Neural progenitor cell (in vitro differentiated cells): ENCODE measurements at regions not wholly inside any gene's neighbourhood (a gene's known extent, or its start where the extent isn't known, plus 50 kb on each side); places are given as distances from the start of the nearest gene placed in this dataset.

Experiments
- DNase-seq: peaks from one replicate; pipeline ENCODE4 v3.0.0-alpha.2; 2016; ENCODE audit warnings: low spot score
- H2AFZ ChIP-seq: fragments of 200-600 bp; sonication (generic); replicated peaks from 2 replicates; pipeline ENCODE4 v1.6.1; 2016; ENCODE audit warnings: antibody characterized with exemption
- H3F3A ChIP-seq: fragments of 200-600 bp; sonication (generic); 2 replicates; pipeline ENCODE4 v1.6.1; 2016; ENCODE audit warnings: antibody characterized with exemption, low read depth
- H3K27ac ChIP-seq: fragments of 200-600 bp; sonication (generic); 2 replicates; pipeline ENCODE4 v1.5.1; 2016; ENCODE audit warnings: mild to moderate bottlenecking
- H3K27me3 ChIP-seq: fragments of 200-600 bp; sonication (generic); 2 replicates; pipeline ENCODE4 v1.6.1; 2016; ENCODE audit warnings: mild to moderate bottlenecking, moderate library complexity
- H3K36me3 ChIP-seq: fragments of 200-600 bp; sonication (generic); 2 replicates; pipeline ENCODE4 v1.5.1; 2016
- H3K4me1 ChIP-seq: fragments of 200-600 bp; sonication (generic); 2 replicates; pipeline ENCODE4 v1.6.1; 2016; ENCODE audit warnings: mixed run types
- H3K4me2 ChIP-seq: fragments of 200-600 bp; sonication (generic); 2 replicates; pipeline ENCODE4 v1.6.1; 2016
- H3K4me3 ChIP-seq: fragments of 200-600 bp; sonication (generic); 2 replicates; pipeline ENCODE4 v1.5.1; 2016
- H3K79me2 ChIP-seq: fragments of 200-600 bp; sonication (generic); 2 replicates; pipeline ENCODE4 v1.6.1; 2016; ENCODE audit warnings: low read depth
- H3K9ac ChIP-seq: fragments of 200-600 bp; sonication (generic); 2 replicates; pipeline ENCODE4 v1.6.1; 2016
- H3K9me3 ChIP-seq: fragments of 200-600 bp; sonication (generic); 2 replicates; pipeline ENCODE4 v1.5.1; 2016; ENCODE audit warnings: low read depth
- H4K20me1 ChIP-seq: fragments of 200-600 bp; sonication (generic); 2 replicates; pipeline ENCODE4 v1.6.1; 2016; ENCODE audit warnings: low read depth
- H3K27ac Mint-ChIP-seq: 3 replicates; pipeline ENCODE4 v1.8.0; 2021; ENCODE audit warnings: mixed read lengths
- H3K27me3 Mint-ChIP-seq: 2 replicates; pipeline ENCODE4 v1.8.0; 2022; ENCODE audit warnings: low read depth, mild to moderate bottlenecking, inconsistent platforms, moderate library complexity, mixed read lengths; ENCODE audit not compliant: insufficient read depth
- H3K36me3 Mint-ChIP-seq: 3 replicates; pipeline ENCODE4 v1.8.0; 2021; ENCODE audit warnings: mixed read lengths
- H3K4me1 Mint-ChIP-seq: 3 replicates; pipeline ENCODE4 v1.8.0; 2021; ENCODE audit warnings: mixed read lengths
- H3K4me3 Mint-ChIP-seq: 3 replicates; pipeline ENCODE4 v1.8.0; 2021; ENCODE audit warnings: mild to moderate bottlenecking, moderate library complexity, mixed read lengths
- H3K9me3 Mint-ChIP-seq: 3 replicates; pipeline ENCODE4 v1.8.0; 2020; ENCODE audit warnings: mixed read lengths
- CTCF ChIP-seq: fragments of 200-600 bp; sonication (generic); IDR thresholded peaks from 2 replicates; pipeline ENCODE4 v1.5.1; 2017; ENCODE audit warnings: antibody characterized with exemption, mild to moderate bottlenecking
- EZH2 ChIP-seq: fragments of 200-600 bp; sonication (generic); IDR thresholded peaks from 2 replicates; pipeline ENCODE4 v1.6.1; 2017; ENCODE audit warnings: antibody characterized with exemption, mild to moderate bottlenecking, moderate library complexity
- EZH2phosphoT487 ChIP-seq: fragments of 200-600 bp; sonication (generic); IDR thresholded peaks from 2 replicates; pipeline ENCODE4 v1.6.1; 2017; ENCODE audit warnings: antibody characterized with exemption

GRCh38 chr5:159412284-159413046 is 82.2 kb upstream of the IL12B start:
- Histone ChIP-seq H3K4me3 (no peak overlapping the region), H3K9me3 (no peaks in the 10 kb centered on the region), H4K20me1 (no peaks in the 10 kb centered on the region), H3K27ac (no peak overlapping the region), H3K9ac (no peak overlapping the region), H3K27me3 (no peaks in the 10 kb centered on the region), H3F3A (no peaks in the 10 kb centered on the region), H3K79me2 (no peaks in the 10 kb centered on the region), H2AFZ (no peak overlapping the region), H3K36me3 (no peaks in the 10 kb centered on the region), H3K4me2 (no peak overlapping the region), H3K4me1 (peaks cover 5% of the 10 kb centered on the region)
- Mint-ChIP-seq H3K27ac (no peak overlapping the region), H3K27me3 (peaks cover 2% of the 10 kb centered on the region), H3K4me1 (peaks cover 19% of the 10 kb centered on the region), H3K4me3 (no peak overlapping the region), H3K36me3 (no peaks in the 10 kb centered on the region), H3K9me3 (no peaks in the 10 kb centered on the region)
- DNase-seq: no peak
- TF ChIP-seq CTCF (no peak), EZH2 (no peak), EZH2phosphoT487 (no peak)

GRCh38 chr5:159414021-159414420 is 83.7 kb upstream of the IL12B start:
- no peak for DNase-seq
- Mint-ChIP-seq H3K27ac (no peak overlapping the region), H3K4me1 (peaks cover 5% of the 10 kb centered on the region), H3K36me3 (no peaks in the 10 kb centered on the region), H3K9me3 (no peaks in the 10 kb centered on the region), H3K27me3 (peaks cover 2% of the 10 kb centered on the region), H3K4me3 (no peak overlapping the region)
- H3K9me3 ChIP-seq: no peaks in the 10 kb centered on the region
- H3K4me1 ChIP-seq: no peaks in the 10 kb centered on the region
- H3K27ac ChIP-seq: no peak overlapping the region
- H3K79me2 ChIP-seq: no peaks in the 10 kb centered on the region
- H3K27me3 ChIP-seq: no peaks in the 10 kb centered on the region
- H4K20me1 ChIP-seq: no peaks in the 10 kb centered on the region
- TF ChIP-seq CTCF: no peak
- no peaks in the 10 kb centered on the region for H3K36me3 ChIP-seq
- H3K9ac ChIP-seq: no peak overlapping the region
- H2AFZ ChIP-seq: no peak overlapping the region
- H3K4me3 ChIP-seq: no peak overlapping the region
- no peak overlapping the region for H3K4me2 ChIP-seq
- H3F3A ChIP-seq: no peaks in the 10 kb centered on the region

- DNase-seq: no peak
- Histone ChIP-seq H3K9ac (no peak overlapping the region), H3K27me3 (no peaks in the 10 kb centered on the region), H3F3A (no peaks in the 10 kb centered on the region), H3K4me3 (no peak overlapping the region), H3K36me3 (no peaks in the 10 kb centered on the region), H3K79me2 (no peaks in the 10 kb centered on the region), H3K4me2 (no peak overlapping the region), H3K9me3 (no peaks in the 10 kb centered on the region), H3K27ac (no peak overlapping the region), H2AFZ (no peak overlapping the region), H4K20me1 (no peaks in the 10 kb centered on the region), H3K4me1 (no peaks in the 10 kb centered on the region)
- H3K4me1 Mint-ChIP-seq: peaks cover 5% of the 10 kb centered on the region
- no peak overlapping the region for H3K4me3 Mint-ChIP-seq
- no peak overlapping the region for H3K27ac Mint-ChIP-seq
- H3K27me3 Mint-ChIP-seq: peaks cover 2% of the 10 kb centered on the region
- no peaks in the 10 kb centered on the region for H3K9me3 Mint-ChIP-seq
- TF ChIP-seq EZH2phosphoT487 (no peak), CTCF (no peak), EZH2 (no peak)
- H3K36me3 Mint-ChIP-seq: no peaks in the 10 kb centered on the region
Measured at GRCh38 chr5:159415301-159415937, 85.1 kb upstream of the IL12B start.
